Fibroblast of skin of scalp (primary cell): ENCODE measurements at regions not wholly inside any gene's neighbourhood (a gene's known extent, or its start where the extent isn't known, plus 50 kb on each side); places are given as distances from the start of the nearest gene placed in this dataset.
A peak's percentile ranks its signal among the peaks of the same experiment; 100 is the strongest.

ENCODE experiments used
- DNase-seq: peaks from one replicate; pipeline ENCODE4 v3.0.0-alpha.2; 2013

- DNase-seq, result no peak
Observed at GRCh38 chr6:15796844-15797243, 134.0 kb upstream of the DTNBP1 start.

DNA sequence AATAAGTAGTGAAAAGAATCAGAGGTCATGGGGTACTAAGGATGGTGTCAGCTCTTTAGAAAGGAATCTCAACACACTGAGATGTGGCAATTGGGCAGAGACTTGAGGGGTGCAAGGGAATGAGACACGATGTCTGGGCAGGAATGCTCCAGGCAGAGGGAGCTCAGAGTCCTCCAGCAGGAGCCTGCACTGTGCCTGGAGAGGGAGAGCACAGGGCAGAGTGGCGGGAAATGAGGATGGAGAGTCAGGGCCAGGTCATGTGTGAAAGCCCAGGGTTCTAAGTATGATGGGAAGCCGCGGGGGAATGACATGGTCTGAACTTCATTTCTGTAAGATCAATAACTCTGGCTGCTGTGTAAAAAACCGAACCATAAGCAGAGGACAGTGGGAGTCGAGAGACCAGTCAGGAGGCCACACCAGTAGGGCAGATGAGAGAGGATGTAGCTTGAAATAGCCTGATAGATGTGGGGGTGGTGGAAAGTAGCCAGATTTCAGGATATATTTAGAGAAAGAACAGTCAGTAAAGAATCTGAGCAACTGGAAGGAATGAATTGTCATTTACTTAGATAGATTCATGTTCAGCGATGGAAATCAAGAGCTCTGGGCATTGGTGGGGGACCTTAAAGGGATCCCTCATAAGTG is 133.4 kb upstream of the DTNBP1 start:
- DNase-seq, result no peak

GRCh38 chr6:15793826-15794225 is 131.0 kb upstream of the DTNBP1 start:
- no peak for DNase-seq

- peak; percentile 76 for DNase-seq
Observed at GRCh38 chr6:15793288-15793687, 130.5 kb upstream of the DTNBP1 start.

GRCh38 chr6:15792842-15793241 is 130.0 kb upstream of the DTNBP1 start:
- no peak for DNase-seq

DNA sequence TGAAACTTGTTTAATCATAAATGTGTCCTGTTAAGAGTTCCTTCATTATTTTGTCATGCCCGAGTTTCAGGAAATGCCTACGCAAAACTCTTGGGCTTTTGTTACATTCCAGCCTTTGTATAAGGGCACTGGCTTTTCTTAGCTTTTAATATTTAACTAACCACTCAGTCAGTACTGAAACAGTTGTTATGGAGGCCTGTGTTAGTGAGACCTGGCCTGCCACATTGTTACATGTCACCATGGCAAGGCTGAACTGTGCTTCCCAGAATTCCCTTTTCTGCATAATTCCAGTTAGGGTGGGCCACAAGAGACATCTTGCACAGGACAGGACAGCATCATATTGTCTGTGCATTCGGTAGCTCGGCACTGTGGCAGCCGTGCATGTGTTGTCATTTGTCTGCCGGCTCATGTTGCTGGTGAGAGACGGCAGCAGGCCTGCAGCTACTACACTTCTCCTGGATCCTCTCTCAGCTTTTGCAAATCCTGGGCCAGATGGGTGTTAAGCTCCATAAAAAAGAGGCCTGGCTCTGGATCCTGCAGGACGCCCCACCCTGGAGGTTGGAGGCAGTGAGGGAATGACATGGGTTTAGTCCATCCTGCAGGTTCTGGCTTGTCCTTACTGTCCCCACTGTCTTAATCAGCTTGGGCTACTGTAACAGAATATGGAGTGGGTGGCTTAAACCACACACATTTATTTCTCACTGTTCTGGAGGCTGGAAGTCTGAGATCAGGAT is 128.8 kb upstream of the DTNBP1 start:
- peak; percentile 28 for DNase-seq

DNA sequence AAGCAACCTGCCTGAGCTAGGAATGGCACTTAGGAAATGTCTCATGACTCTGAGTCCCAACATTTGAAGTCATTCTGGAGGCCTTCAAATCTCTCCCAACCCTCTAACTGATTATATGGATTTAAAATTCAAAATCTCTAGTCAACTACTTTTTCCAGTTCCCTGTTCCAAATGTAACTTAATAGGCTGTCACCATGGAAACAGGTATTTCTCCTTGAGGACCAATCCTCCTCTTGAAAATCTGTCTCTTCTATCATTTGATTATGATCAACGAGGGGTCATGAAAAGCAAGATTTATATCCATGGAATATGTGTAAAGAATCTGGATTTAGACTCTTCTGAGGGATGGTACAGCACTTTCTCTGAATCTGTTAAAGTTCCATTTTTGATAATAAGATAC is 127.3 kb upstream of the DTNBP1 start:
- no peak for DNase-seq

- DNase-seq, result no peak
Observed at GRCh38 chr6:15786846-15787245, 124.0 kb upstream of the DTNBP1 start.

- no peak for DNase-seq
Observed at GRCh38 chr6:15783484-15783883, 120.7 kb upstream of the DTNBP1 start.

DNA sequence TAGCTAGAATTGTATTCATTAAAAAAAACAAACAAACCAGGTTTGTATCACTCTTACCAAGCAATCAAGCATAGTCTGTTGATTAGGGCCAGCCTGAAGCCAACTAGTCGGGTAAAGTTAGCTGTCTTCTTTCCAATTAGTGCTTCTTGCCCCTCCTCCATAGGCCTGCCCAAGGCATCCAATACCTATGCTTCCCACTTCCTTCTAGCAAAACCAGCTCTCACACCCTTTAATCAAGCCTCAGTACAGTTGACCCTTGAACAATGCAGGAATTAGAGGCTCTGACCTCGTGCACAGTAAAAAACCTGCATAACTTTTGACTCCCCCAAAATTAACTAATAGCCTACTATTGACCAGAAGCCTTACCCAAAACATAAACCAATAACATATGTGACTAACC is 119.1 kb upstream of the DTNBP1 start:
- no peak for DNase-seq

- no peak for DNase-seq
Observed at GRCh38 chr6:15781333-15781732, 118.5 kb upstream of the DTNBP1 start.

DNA sequence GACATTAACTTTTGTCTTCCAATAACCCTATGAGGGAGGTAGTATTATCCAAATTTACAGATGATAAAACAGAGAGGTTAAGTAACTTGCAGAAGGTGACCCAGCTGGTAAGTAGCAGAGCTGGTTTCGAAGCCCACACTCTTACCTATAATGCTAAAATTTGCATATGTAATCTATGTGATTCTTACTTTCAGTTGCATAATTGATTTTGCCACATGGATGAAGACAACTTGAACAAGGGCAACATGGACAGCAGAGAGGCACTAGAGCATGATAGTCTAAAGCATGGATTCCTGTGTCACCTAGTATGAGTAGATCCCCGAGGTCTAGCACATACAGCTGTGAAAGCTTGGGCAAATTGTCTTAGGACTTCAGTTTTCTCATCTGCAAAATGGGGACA is 117.6 kb upstream of the DTNBP1 start:
- no peak for DNase-seq

GRCh38 chr6:15779726-15780125 is 116.9 kb upstream of the DTNBP1 start:
- no peak for DNase-seq

- no peak for DNase-seq
Observed at GRCh38 chr6:15776458-15776980, 113.7 kb upstream of the DTNBP1 start.

DNA sequence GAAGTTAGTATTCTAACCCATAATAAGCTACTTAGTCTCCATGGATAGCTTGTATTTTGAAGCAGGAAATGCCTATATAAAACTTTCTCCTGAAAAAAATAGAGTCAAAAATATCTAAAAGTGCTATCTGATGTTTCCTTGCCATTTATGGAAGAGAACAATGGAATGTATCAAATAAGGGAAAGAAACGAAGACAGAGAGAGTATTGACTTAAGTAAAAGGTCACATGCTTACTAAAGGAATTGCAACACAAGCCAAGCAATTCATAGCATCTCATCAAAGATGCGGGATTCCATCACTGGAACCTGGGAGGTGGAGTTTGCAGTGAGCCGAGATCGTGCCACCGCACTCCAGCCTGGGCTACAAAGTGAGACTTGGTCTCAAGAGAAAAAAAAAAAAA is 112.9 kb upstream of the DTNBP1 start:
- peak; percentile 13 for DNase-seq

GRCh38 chr6:15775076-15775634 is 112.3 kb upstream of the DTNBP1 start:
- DNase-seq, result no peak

DNA sequence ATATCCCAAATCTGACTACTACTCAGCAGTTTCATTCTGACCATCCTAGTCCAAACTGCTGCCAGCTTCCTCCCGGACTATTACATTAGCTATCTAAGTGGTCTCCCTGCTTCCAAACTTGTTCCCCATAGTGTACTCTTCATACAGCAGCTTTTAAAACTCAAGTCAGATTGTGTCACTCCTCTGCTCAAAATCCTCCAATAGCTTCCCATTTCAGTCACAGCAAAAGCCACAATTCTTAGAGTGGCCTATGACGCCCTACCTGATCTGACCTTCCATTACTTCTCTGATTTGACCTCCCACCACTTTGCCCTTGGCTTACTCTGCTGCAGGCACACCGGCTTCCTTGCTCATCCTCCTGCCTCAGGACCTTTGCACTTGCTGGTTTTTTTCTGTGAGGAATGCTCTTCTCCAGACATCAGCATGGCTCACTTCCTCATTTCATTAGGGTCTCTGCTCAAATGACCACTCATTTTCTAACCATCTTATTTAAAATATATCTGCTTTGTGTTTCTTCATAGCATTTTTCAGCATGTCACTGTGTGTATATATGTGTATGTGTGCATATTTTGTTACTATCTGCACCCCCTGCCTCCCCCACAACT is 111.1 kb upstream of the DTNBP1 start:
- no peak for DNase-seq

- DNase-seq, result peak; percentile 39
Observed at GRCh38 chr6:15770347-15771143, 107.7 kb upstream of the DTNBP1 start.

- peak; percentile 30 for DNase-seq
Observed at GRCh38 chr6:15769511-15770018, 106.7 kb upstream of the DTNBP1 start.

DNA sequence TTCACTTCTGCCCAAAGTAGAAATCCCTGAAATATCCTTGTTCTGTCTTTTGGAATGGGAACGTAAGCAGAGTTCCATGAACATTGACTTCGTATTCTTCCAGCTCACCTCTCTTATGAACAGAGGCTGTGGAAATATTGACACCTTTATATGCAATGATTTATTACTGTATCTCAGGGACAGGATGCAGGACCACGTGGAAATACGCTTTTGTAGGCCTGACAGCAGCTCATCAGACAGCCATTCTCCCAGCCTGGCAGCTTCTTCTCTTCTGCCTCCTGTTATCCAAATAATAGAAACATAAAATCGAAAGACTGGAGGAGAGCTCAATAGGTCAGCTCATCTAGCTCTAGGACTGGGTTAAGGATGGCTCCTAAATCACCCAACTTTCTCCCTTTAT is 106.2 kb upstream of the DTNBP1 start:
- no peak for DNase-seq

- peak; percentile 73 for DNase-seq
Observed at GRCh38 chr6:15763837-15764236, 101.0 kb upstream of the DTNBP1 start.

DNA sequence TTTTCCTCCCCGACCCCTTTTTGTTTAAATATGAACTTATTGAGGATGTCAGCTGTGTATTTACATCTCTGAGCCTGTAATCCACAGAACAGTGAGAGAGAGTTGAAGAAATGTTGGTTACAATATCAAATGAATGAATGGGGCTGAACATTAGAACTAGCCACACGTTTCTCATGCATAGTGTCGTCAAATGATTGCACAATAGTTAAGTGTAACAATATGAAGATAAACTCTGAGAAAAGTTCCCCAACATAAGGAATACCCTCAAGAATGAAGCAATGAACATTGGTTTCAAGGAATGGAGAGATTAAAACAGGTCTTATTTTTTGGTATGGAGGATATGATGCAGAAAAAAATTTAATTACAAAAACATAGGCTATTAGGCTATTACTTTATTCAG is 100.5 kb upstream of the DTNBP1 start:
- DNase-seq, result peak; percentile 13
